ENCODE measurements at regions not wholly inside any gene's neighbourhood (a gene's known extent, or its start where the extent isn't known, plus 50 kb on each side); places are given as distances from the start of the nearest gene placed in this dataset.
A peak's percentile ranks its signal among the peaks of the same experiment; 100 is the strongest.

DNA sequence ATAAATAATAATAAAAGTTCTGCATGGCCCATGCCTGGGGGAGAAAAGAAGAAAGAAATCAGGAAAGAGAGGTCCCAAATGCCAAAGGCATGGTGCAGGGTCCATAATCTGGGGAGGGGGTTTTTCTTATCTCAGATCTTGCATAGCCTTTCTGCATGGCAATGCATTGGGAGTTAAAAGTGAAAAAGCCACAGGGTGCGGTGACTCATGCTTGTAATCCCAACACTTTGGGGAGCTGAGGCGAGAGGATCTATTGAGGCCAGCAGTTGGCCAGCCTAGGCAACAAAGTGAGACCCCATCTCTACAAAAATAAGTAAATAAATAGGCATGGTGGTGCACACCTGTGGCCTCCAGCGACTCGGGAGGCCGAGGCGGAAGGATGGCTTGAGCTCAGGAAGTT is 76.8 kb upstream of the GATA2 start:
- no peak for DNase-seq

DNA sequence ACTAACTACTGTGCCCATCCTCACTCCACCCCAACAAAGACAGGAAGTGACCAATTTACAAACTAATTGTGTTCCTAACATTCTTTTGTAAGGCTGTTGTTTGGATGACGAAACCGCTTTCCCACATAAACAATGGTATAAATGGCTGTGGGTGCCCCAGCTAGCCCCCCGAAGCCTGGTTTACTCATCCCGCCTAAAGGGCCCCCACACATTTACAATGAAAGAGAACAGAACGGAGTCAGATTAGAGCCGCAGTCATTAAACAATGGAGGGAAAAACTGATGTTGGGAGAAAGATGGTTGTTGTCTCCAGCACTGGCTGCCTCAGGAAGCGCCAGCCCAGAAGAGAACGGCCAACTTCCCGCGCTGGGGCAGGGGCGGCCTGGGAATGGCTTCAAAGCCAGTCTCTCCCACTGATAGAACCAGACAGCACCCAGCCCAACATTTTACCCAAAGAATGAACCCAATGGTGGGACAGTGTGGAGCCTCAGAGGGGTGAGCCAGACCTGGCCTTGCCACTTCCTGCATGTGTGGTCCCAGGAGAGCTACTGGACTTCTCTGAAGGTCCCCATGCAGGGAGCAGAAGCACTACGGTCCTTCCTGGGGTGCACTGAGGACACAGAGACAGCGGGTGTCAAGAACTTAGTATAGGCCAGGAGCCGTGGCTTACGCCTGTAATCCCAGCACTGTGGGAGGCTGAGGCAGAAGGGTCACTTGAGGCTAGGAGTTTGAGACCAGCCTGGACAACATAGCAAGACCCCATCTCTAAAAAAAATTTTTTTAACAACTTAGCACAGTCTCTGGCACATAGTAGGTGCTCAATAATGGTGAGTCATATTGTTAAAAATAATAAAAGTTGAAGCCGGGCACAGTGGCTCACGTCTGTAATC is 75.8 kb upstream of the GATA2 start:
- DNase-seq = no peak

DNA sequence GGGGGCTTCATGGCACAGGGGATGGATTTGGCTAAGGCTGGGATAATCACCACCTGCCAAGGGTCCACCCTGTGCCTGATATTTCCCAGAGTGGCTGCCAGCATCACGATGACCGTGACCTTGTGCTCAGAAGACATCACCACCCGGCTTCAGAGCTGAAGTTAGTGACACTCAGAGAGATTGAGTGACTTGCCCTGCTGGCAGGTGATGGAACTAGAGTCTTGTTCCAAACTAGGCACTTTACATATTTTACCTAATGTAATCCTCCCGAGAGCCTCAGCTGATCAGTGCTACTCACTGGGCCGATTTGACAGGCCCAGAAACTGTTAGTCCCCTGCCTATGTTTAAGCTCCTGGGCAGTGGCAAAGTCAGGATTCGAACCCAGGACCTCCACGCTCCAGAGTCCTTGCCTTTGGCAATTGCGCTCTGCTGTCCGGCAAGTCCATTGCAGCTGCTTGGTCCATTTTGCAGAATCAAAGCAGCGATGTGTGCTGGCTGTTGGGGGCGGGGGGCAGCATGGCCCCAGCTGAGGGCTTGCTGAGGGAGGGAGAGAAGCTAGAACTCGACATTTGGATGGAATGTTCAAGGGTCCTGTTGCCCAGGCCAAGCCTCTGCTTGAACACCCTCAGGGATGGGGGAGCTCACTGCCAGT is 74.8 kb upstream of the GATA2 start:
- DNase-seq = no peak

DNA sequence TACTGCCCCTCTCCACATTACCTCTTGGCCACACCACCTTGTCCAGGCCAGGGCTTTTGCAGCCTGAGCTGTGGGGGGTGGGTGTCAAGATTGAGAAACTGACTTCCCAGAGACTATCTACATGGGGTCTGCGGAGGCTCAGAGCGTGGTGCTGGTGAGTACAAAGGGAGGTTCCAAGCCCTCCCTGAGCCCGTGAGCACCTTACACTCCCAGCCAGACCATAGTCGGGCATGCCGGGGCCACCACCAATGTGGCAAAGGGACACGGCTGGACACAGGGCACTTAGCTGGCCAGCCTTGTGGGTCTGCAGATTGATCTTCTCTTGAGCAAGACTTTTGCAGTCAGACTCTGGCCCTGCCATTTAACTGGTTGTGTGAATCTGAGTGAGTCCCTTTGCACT is 74.1 kb upstream of the GATA2 start:
- no peak for DNase-seq

DNA sequence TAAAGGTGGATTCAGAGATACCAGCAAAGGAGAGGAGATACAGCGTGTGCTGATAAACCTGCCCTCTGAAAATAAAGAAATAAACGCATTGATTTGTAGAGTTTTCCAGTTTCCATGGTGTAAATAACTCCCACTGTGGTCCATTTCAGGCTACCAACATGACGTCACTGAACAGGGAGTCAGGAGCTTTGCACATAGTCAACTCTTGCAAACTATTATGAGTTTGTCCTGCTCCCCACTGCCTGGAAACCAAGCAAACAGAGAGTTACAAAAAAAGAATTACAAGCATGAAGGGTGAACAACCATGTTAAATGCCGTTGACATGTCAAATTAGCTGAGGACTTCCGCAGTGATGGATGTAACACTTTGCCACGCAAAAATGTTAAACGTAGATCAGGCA is 70.4 kb upstream of the GATA2 start:
- DNase-seq = no peak

DNA sequence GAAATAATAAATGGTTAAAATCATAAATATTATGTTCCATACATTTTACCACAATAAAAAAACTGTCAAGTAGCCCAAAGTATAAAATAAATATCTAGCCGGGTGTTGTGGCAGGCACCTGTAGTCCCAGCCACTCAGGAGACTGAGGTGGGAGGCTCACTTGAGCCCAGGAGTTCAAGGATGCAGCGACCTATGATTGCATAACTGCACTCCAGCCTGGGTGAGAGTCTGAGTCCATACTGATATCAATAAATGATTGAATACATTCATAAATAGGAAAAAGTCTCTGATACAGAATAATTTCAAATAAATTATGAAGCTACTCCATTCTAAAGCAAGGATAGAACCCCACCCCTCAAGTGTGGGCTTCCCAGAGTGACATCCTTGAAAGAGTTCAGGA is 68.5 kb upstream of the GATA2 start:
- DNase-seq = no peak

DNA sequence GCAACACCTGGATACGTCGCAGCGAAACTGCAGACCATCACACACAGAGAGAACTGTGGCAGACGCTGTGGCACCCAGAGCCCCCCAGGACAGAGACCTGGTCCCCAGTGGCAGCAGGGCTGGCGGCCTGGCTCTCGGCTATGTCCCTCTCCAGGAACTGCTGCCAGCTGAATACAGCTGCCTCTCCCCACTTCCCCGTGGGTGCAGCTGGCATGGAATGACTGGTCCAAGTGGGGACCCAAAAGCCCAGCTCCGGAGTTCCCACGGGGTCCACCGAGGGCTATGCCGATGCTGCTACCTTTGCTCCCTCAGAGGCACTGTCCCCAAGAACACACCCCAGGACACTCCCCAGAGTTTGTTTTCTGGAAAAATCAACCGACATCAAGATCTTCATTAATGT is 67.8 kb upstream of the GATA2 start:
- no peak for DNase-seq

DNA sequence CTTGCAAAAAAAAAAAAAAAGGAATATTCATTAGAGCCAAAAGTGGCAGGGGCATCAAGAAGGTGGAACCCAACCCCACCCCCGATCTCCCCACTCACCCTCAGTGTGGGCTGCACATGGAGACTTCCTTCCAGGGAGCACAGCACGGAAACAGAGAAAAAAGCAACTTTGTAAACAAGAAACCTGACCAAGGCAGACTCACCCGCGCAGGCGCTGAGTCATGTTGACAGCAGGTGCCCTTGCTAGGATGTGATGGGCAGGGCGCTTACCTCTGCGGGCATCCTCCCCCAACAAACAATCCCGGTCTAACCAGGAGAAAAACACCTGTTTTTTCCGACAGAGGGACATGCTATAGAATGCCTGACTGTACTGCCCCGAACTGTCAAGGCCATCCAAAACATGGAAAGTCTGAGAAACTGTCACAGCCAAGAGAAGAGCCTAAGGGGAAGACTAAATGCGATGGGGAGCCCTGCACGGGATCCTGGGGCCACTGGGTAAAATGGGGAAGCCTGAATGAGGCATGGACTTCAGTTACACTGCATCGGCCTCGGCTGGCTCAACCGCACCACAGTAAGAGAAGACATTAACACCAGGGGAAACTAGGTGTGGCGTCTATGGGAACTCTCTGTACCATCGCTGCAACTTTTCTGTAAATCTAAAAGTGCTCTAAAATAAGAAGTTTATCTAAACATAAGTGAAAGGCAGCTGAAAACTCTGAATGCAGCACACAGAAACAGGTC is 66.7 kb upstream of the GATA2 start:
- DNase-seq = no peak

DNA sequence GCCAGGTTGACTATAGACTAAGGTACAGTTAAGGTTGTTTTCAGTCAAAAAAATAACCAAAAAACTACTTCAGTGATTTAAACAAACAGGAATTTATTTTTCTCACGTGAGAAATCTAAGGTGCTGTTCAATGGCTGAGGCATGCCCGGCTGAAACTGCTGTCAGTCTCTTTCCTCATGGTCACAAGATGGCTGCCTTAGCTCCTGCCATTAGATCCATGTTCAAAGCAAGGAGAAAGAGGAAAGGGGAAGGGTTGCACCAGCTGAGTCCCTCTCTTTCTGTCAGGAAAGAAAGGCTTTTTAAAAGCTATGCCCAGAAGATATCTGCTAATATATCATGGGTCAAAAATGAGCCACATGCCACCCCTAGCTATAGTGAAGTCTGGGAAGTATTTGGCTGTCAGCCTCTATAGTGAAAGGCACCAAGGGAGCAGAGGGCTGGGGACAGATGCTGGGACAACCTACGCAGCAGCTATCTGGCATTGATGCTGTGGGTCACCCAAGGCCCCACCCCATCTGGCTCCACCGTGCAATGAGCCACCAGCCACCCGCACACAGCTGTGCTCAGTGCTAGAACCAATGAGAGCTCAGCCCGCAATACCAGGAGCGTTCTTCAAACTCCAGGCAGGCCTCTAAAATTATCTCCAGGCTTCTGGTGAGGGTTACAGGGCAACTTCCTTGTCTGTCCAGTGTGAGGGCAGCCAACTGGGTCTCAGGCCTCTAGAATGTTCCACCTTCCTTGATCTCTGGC is 64.7 kb upstream of the GATA2 start:
- no peak for DNase-seq

DNA sequence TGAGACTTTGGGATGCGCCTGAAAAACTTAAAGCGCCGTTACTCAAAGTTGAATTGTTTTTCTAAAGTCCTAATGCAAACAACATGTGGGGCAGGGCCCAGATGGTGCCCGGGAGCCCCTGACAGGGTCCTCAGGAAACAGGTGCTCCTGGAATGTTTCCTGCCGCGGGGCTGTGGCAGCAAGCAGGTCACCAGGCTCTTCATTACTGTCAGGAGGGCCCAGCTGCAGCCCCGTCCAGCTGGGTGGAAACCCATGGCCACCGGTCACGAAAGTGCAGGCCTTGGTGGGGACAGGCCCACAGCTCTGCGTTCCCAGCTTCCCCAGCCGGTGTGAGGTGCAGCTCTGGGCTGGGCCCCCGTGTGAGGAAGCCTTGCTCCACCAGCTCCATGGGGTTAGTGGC is 63.9 kb upstream of the GATA2 start:
- no peak for DNase-seq

DNA sequence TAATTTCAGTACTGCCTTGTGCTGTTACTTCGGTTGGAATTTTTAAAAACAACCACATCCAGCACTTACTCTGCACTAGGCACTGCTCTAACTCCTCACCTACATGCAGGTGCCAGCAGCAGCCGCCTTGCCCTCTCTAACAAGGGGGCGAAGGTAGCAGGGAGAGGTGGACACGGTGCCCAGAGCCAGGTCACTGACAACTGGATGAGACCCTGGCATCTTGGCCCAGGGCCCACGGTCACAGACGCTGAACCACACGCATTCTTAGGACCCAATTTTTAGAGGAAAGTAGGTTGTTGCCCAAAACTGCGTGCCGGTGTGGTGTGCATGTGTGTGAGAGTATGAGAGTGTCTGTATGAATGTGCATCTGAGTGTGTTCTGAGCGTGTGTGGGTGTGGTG is 63.4 kb upstream of the GATA2 start:
- DNase-seq = no peak

DNA sequence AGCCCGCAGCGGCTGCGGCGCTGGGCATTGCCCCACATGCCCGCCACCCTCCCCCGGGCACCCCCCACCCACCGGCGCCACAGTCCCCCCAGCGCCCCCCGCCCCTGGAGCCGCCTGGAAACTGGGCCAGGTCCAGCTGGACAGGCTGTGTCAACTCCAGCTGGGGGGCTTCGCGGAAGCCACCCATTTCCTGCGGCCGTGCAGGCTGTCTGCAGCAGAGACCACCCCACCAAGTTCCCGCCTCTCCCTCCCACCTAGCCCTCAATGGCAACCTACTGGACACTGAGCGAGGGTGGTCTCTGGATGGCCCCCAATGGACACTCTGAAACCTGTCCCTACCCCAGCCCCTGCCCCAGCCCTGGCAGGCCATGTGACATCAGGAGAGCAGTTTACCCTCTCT is 62.8 kb upstream of the GATA2 start:
- DNase-seq = no peak

DNA sequence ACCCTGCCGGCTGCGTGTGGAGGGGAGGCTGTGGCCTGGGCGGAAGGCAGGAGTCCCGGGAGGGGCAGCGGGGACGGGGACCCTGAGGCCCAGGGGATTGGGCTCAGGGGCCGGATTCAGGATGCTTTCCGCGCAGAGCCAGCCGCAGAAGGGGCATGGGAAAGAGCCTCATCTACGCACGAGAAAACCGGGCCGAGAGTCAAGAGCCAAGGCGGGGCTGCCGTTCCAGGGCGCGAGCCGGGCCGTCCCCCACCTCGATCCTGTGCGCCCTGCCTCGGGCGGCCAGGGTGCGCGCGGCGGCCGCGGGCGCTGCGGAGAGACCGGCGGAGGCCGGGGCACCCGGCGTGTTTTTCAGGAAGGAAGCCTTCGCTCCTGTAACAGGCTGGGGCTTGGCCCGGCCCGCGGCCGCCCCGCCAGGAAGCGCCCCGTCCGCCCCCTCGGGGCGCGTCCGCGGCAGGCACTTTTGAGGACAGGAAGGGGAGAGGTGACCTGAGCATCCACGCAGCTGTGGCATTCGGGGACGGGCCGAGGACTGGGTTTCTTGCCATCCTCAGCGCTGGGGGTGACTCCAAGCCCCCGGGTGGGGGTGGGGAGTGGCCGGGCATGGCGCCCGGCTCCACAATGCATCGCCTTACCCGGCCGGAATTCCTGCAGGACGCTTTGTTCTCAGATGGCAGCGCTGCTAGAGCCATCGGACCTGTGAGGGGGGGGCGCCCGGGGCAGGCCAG is 62.3 kb upstream of the GATA2 start:
- DNase-seq = peak; percentile 52

DNA sequence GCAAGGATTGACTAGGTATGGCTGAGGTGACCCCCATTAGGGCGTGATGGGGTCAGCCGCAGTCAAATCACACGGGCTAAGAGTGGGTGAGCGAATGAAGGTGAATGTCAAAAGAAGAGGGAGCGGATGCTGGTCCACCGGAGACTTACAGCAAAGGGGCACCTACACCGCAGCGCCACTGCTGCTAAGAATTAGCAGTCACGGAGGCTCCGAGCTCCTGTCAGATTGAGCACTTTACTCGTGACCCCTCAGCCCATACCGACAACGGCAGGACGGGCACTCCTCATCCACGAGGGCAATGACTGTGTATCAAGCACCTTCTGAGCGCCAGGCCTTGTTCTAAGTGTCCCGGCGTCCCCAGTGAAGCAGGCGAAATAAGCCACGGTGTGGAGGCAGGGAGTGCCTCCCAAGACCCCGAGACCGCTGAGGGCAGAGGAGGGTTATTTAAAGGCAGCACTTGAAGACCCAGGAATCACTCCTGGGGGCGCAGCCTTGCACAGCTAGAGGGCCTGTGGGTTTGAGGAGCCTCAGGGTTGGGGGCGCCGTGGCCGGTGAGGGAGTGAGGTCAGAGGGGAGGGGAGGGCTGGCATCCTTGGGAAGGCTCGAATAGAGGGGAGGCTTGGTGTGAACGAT is 61.6 kb upstream of the GATA2 start:
- no peak for DNase-seq

DNA sequence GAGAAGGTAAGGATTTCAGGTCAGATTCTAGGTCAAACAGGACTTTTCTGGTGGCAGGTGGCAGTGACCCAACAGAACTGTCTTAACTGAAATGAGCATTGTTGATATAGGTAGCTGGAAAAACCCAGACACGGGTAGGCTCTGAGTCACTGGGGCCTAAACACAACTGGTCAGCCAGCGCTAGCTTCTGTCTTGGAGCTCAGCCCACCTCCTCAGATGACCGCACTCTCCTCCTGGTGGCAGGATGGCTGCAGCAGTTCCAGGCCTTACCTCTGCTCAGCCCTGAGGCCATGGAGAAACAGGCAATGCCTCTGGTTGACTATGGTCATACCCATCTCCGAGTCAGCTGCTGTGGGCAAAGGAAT is 61.1 kb upstream of the GATA2 start:
- DNase-seq = no peak

DNA sequence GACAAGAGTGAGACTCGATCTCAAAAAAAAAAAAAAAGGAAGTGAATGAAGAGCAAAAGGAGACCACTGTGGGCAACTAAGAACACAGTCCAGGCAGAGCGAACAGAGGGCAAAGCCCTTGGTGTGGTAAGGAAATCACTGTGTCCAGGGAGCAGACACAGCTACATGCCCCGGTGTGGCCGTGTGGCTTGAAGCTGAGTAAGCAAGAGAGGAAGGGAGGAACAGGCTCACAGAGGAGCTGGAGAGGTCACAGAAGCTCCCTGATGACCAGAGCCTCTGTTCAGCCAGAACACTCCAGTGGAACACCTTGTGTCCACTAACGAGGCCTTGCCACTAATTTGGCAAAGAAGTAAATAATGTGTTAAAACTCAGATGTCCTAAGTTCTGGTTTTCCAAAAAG is 60.6 kb upstream of the GATA2 start:
- no peak for DNase-seq

DNA sequence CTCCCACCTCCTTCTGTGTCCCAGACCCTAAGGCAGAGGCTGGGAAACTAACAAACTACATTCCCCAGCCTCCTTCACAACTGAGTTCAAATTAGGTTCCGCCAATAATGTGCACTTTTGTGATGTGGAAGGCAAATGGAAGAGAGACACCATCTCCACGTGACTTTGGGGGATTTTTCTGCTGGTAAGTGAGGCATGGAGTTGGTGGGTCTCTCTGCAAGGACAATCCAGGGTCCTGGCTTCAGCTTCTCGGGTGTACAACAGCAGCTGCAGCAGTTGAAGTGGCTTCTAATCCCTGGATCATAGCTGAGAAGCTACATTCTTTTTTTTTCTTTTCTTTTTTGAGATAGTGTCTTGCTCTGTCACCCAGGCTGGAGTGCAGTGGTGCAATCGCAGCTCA is 58.9 kb upstream of the GATA2 start:
- DNase-seq = no peak

DNA sequence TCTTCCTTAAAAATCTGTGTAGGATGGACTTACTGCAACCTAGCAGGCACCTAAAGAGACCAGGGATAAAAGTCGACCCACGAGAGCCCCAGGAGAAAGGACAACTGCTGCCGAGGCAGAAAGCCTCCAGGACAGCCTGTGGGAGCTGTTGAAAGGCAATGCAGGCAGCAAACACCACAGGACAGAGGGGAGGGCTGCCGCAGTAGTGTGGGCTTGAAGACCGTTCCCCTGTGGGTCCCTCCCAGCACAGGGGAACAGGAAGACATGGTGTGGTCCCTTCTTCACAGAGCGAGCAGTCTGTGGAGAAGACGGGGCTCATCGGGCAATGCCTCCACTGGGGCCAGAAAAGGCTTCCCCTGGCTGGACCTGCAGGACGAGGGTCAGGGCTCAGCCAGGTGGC is 58.5 kb upstream of the GATA2 start:
- DNase-seq = no peak

DNA sequence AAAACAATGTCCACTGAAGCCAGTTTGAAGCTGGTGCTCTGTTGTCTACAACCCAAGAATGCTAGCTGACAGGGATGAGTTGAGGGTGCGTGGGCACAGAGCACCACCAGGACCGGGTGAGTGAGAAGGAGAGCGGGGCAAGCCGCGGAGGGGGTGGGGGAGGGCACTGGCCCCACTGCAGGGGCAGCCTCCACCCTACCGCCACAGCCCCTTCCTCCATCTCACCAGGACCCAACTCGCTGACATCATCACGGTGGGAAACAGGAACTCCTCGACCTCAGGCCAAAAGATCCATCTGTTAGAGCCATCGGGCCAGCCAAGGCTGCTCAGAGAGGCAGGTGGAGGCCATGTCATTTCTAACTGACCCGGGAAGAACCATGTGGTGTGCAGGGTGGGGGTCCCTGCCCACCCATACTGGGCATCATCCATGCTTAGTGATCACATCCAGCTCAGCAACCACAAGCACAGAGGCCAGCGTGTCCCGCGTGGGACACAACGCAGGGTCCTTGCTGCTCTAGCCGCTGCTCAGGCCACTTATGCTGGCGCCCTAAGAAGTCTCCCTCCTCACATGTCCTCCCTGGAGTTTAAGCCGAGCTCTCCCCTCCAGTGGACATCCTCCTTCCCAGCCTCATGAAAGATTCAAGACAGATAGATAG is 57.6 kb upstream of the GATA2 start:
- DNase-seq = no peak

DNA sequence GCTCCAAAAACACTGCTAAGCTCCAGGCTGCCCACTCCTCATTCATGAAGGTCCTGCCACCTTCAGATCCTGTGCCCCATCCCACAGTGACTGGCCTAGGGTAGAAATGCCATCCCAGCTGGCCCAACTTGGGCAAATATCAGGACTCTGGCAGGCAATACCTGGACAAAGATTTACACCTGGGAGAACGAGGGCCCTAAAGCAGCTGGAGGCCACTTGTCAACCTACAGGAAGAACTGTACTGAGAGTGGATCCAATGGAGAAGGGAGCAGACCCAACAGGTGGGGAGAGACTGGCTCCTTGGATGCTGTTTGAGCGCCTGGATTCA is 57.1 kb upstream of the GATA2 start:
- no peak for DNase-seq

DNA sequence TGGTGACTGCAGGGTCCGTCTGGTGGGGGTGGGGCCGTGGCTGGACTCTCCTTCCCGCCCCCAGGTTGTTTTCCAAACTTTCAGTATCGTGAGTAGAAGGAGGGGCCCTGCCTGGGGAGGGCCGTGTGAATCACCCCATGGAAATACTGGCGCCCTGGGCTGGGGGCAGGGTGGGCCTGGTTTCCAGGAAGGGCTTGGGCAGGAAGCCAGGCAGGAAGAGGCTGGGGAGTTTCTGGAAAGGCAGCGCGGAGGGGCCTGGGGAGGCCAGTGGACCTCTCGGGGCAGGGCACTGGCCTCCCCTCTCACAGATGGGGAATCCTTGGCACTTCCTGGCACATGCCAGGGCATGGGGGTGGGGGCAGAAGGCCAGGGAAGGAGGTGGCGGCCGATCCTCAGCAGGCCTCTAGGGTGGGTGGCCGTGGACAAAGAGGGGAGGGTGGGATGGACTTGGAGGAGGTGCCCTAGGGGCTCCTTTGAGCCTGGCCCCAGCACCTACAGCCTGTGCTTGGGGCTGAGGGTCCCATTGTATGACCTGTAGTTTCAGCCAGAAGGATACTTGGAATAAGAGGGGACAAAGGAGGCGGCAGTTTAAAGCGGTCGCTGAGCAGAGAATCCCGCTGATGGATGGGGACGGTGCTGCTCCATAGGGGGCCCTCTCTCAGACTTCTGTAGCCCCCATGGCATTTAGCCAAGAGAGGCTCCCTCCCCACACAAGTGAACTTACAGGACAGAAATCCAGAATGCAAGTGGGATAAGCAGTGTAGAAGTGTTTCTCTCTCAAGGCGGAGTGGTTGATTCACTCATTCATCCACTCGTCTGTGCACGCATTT is 56.5 kb upstream of the GATA2 start:
- peak; percentile 79 for DNase-seq

Data from left hindlimb (tissue), 1 donor.